ENCODE measurements at regions not wholly inside any gene's neighbourhood (a gene's known extent, or its start where the extent isn't known, plus 50 kb on each side); places are given as distances from the start of the nearest gene placed in this dataset.
"Not testable (repeated sequence)": the region's sequence is repeated elsewhere in the genome, so short reads cannot be mapped to it uniquely, and the experiment has no call there.

DNA sequence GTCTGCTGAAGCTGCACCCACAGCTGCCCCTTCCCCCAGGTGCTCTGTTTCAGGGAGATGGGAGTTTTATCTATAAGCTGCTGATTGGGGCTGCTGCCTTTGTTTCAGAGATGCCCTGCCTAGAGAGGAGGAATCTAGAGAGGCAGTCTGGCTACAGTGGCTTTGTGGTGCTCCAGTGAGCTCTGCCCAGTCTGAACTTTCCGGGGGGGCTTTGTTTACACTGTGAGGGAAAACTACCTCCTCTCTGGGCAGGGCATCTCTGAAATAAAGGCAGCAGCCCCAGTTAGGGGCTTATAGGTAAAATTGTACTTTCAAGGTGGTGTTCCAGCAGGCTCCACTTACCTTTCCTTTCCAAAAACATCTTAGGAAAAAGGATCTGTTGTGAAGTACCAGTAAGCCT, 242.2 kb downstream of the SPRY1 start:
- DNase-seq, result no peak

DNA sequence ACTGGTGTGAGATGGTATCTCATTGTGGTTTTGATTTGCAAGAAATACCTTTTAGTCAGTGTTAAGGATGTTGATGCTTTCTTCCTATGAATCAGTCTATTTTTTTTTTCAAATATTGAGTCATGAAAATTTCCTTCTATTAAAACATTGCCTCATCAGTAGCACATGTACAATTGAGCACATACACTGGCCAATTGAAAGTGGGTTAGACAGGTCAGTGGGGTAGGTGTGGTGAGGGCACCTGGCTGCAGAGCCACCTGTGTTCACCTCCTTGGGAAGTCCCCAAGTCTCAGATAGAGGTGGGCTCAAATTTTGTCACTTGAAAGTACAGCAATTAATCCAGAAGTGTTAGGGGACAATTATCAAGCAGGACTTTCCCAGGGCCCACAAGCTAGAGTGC, 243.7 kb downstream of the SPRY1 start:
- DNase-seq, result no peak

GRCh38 chr4:123640824-123641223, 244.2 kb downstream of the SPRY1 start:
- DNase-seq, result no peak

DNA sequence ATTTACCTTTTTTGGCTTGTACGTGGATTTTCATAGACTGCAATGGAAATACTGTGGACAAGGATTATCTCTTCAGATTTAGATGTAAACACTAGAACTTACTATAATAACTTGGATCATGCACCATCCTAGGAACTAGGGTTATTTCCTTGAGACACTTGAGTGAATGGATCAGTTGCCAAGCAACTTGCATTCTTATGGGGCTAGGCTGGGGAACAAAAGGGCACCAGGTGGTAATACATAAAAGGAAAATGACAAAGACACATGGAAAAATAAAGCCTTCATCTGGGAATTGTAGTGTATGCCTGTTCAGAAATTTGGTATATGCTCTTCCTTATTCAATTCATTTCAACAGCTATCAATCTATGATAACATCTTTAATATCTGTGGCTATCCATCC, 247.1 kb downstream of the SPRY1 start:
- no peak for DNase-seq

GRCh38 chr4:123649250-123649644, 252.7 kb downstream of the SPRY1 start:
- DNase-seq, result no peak

GRCh38 chr4:123649645-123650391, 253.2 kb downstream of the SPRY1 start:
- peak; percentile 82 for DNase-seq

DNA sequence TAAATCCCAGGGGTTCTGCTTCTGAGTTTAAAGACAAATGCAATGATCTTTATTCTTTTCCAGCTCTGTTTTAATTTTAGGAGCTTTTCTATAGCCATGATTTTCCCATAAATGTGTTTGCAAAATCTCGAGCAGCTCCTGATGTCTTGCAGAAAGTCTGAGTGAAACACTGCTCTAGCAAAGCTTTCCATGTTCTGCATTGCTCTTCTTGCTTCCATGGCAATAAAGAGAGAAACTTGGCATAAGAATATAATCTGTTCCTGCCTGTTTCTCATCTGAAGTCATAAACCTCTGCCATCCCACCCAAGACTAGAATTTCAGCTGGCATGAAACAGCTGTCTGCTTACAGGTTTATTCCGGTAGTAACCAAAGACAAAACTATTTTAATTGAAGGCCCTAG, 254.5 kb downstream of the SPRY1 start:
- DNase-seq, result no peak

DNA sequence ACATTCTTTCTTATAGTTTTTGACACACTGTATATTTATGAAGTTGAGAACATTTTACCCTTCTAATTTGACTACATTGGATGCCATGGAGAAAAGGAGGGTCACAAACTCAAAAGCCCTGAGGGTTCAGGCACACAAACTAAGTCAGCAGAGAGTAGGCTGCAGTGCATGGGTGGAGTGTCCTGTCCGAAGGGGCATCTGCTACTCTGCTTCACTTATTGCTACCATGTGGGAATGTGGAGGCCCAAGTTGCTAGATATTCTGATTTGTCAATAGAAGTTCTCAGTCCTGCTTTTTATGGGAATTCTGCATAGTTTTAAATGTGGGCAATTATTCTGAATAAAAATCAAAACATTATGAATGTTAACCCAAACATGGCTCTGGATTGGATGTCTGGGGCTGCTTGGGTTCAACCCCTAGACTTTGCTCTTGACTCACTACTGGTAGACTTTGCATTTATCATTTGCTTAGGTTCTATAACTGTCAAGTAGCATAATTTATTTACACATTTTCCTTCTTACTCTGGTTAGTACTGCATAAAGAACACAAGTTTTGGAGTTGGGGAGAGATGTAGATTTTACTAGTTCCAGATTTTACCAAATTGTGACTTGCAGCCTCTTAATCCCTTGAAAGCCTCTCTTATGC, 255.1 kb downstream of the SPRY1 start:
- DNase-seq, result no peak

DNA sequence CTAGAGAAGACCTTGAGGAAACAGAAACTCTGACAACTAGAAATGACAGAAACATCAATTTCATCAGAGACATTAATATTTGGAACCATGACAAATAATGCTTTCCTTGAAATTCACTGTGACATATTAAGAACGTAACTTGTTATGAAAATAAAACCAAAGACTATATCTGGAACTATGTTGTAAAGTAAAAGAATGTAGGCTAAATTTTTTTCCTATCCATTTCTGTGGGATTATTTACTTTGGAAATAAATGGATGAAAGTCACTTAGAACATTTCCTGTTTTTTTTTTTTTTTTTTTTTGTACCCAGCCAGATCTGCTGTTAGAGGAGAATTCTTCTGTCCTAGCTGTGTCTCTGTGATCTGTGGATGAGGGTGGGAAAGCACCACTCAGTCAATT, 255.9 kb downstream of the SPRY1 start:
- no peak for DNase-seq

GRCh38 chr4:123653236-123653635, 256.6 kb downstream of the SPRY1 start:
- no peak for DNase-seq

DNA sequence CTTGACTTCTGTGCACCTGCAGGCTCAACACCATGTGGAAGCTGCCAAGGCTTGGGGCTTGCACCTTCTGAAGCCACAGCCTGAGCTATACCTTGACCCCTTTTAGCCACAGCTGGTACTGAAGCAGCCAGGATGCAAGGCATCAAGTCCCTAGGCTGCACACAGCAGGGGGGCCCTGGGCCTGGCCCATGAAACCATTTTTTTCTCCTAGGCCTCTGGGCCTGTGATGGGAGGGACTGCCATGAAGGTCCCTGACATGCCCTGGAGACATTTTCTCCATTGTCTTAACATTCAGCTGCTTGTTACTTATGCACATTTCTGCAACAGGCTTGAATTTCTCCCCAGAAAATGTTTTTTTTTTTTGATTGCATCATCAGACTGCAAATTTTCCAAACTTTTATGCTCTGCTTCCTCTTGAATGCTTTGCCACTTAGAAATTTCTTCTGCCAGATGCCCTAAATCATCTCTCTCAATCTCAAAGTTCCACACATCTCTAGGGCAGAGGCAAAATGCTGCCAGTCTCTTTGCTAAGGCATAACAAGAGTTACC, 260.2 kb downstream of the SPRY1 start:
- DNase-seq, result not testable (repeated sequence)

DNA sequence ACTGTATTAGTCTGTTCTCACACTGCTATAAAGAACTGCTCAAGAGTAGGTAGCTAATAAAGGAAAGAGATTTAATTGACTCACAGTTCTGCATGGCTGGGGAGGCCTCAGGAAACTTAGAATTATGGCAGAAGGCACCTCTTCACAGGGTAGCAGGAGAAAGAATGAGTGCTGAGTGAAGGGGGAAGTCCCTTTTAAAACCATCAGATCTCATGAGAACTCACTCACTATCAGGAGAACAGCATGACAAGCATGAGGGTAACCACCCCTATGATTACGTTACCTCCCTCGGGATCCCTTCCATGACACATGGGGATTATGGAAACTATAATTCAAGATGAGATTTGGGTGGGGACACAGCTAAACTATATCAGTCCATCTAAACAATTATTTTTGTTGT, 261.0 kb downstream of the SPRY1 start:
- not testable (repeated sequence) for DNase-seq

- no peak for DNase-seq
These were observed 262.7 kb downstream of the SPRY1 start for GRCh38 chr4:123659262-123659661.

DNA sequence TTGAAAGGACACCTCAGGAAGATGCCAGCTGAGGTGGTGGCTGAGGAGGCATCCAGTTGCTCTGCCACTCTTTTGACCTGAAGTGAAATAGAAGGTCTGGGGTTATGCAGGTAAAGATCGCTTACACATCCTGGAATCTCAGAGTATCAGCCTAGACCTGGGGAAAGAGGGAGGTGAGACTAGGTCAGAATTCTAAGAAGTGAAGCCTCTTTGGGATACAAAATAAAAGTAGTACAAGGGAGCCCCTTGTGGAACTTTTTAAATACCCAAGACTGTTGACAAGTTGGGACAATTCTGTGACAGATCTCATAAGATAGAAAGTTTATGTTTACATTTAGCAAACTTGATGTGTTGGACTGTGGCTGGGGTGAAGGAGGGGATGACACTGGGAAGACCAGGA, 263.1 kb downstream of the SPRY1 start:
- no peak for DNase-seq

GRCh38 chr4:123661080-123661737, 264.6 kb downstream of the SPRY1 start:
- DNase-seq, result no peak

DNA sequence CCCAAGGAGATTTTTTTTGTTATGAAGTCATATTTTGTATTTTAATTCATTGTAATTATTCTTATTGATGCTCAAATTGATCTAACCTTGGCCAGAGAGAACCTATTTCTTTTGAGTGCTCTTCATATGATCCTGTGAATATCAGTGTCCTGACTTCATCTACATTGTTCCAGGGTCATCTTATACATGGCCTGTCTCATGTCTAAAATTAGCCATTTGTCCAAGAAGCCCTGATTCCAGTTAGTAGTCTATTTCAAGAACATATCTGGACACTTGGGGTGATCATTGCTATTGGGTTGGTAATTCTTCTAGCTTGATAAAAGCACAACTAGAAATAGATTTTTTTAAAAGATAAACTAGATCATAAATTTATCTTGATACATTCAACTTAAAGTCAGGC, 266.2 kb downstream of the SPRY1 start:
- DNase-seq, result no peak

- no peak for DNase-seq
These were observed 269.9 kb downstream of the SPRY1 start for GRCh38 chr4:123666486-123666885.

- no peak for DNase-seq
These were observed 270.9 kb downstream of the SPRY1 start for GRCh38 chr4:123667496-123667895.

DNA sequence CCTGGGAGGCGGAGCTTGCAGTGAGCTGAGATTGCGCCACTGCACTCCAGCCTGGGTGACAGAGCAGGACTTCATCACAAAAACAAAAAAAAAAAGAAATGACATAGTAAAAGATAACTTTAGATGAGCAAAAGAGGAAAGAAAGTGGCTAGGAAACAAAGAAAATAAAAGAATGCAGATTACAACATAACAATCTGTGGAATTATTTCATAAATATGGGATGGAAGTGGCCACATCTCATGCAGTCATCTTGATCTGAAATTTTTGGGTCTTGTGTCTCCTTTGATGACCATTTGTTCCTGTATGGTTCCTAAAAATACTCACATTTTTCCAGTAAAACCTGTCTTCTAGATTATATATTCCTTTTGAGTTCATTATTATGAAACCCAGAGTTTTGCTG, 271.4 kb downstream of the SPRY1 start:
- DNase-seq, result no peak

DNA sequence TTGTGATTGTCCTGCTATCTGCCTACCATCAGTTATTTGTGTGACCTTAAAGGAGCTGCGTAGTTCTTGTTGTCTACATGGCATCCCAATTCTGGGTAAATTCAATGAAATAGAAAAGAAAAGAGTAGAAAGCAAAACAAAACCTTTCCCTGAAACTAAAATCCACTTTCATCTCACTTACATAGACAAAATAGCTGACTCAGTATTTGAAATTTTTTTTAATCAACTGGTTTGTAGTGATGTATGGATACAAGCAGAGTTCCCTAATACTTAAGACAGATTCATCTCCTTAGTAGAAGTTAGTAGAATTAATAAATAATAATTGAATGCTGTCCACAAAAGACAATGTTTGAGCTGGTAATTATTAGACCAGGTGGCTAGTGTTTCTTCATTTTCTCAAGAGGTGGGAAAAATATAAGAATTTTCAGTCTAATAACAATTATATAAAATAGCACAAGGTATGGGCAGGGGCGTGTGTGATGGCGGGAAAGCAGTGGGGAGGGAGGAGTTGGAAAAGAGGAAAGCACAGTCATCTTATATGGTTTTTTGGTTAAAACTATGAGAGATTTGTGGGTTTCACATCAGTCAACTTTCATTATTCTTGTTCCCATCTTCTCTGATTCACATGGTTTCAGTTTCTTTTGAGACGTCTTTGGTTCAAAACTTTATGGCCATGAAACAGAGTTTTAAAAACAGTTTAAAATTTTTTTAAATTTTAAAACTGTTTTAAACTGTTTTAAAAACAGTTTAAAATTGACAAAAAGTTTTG, 275.2 kb downstream of the SPRY1 start:
- DNase-seq, result no peak

GRCh38 chr4:123672987-123673386, 276.4 kb downstream of the SPRY1 start:
- no peak for DNase-seq

DNA sequence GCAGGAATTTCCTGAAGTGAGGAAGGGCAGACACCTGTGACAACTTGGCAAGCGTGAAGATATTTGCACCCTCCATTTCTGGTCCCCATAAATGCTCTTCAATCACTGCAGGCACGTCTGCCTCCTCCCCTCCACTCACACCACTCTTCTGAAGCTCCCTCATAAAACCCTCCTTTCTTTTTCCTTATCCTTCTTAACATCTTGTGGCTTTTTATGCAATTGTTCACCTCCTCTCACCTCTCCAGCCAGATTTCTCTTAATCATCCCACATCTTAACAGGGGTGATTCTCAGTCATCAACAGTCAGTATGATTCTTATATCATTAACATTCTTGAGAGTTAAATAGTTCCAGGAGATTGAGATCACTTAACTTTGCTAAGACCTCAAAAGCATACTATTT, 277.4 kb downstream of the SPRY1 start:
- no peak for DNase-seq
